ENCODE measurements at regions not wholly inside any gene's neighbourhood (a gene's known extent, or its start where the extent isn't known, plus 50 kb on each side); places are given as distances from the start of the nearest gene placed in this dataset.

- peak; percentile 61 to 81; a peak in 4 of 6 replicates for ATAC-seq
- peaks cover 14% of the 10 kb centered on the region; the same call in 2 of the 3 replicates for H3K4me1 ChIP-seq
- ChIA-PET POLR2A (interaction anchor here (0.6 kb wide), 1 partner anchor 122 kb away, joined by 3 read pairs; no protein-coding TSS in a partner anchor), CTCF (interaction anchor here (0.9 to 2.0 kb wide), 4 partner anchors 12 to 28 kb away, joined by 3 to 5 read pairs (median 4); no protein-coding TSS in a partner anchor)
- H3K4me2 ChIP-seq: peak overlapping the region; percentile 59
- peak in 1 of 2 experiments; percentile 6 for DNase-seq (ENCODE audit: low read depth in 1 of 2, low spot score in 1 of 2)
- no peak for TF ChIP-seq CEBPB (IDR thresholded peaks at IDR 0.05)
- TF ChIP-seq JUN (IDR thresholded peaks at IDR 0.05): no peak
- no peak for TF ChIP-seq MAZ (IDR thresholded peaks at IDR 0.05; ENCODE audit: borderline replicate concordance, low read depth, low read length)
- TF ChIP-seq SREBF2 (IDR thresholded peaks at IDR 0.05): no peak
- TF ChIP-seq NR3C1 (IDR thresholded peaks at IDR 0.05): no peak
- no peak for TF ChIP-seq ZC3H11A (IDR thresholded peaks at IDR 0.05)
- no peak for TF ChIP-seq ELK1 (IDR thresholded peaks at IDR 0.05; ENCODE audit: low read depth, low read length)
- no peak for TF ChIP-seq PHF8 (IDR thresholded peaks at IDR 0.05; ENCODE audit: borderline replicate concordance, low read depth)
- no peak for TF ChIP-seq MAX (IDR thresholded peaks at IDR 0.05)
- 73% methylated on average over 6 of the region's 6 CpGs for WGBS (ENCODE audit: missing lambda C conversion rate)
- H3K27ac ChIP-seq: 0 out of 6 replicates have a peak overlapping the region, but pooled peaks have one; percentile 4 to 13
- no peak overlapping the region for H3K4me3 ChIP-seq
- no peaks in the 10 kb centered on the region for H3K9me3 ChIP-seq
- FAIRE-seq: no peak
Measured at GRCh38 chr5:126369995-126370731, 53.0 kb upstream of the GRAMD2B start.

GRCh38 chr5:126370796-126371718 lies 52.2 kb upstream of the GRAMD2B start:
- POLR2A ChIA-PET: no interaction called here
- H3K4me3 ChIP-seq: peak overlapping the region; percentile 2; the same call in 1 of the 3 replicates
- peak overlapping the region; percentile 43 to 74; a peak in 3 of 6 replicates for H3K27ac ChIP-seq
- CTCF ChIA-PET: interaction anchor here (2.0 kb wide), 1 partner anchor 15 kb away, joined by 4 read pairs; no protein-coding TSS in a partner anchor
- peak; percentile 97 for FAIRE-seq
- H3K9me3 ChIP-seq: no peaks in the 10 kb centered on the region
- TF ChIP-seq FOSL2 (IDR thresholded peaks at IDR 0.05) (no peak), FOSL2 (CRISPR knock-in tag; IDR thresholded peaks at IDR 0.05) (no peak), NR3C1 (IDR thresholded peaks at IDR 0.05) (no peak), HDAC2 (IDR thresholded peaks at IDR 0.05) (no peak), ESRRA (IDR thresholded peaks at IDR 0.05; ENCODE audit: borderline replicate concordance, low read length) (no peak), ZC3H11A (IDR thresholded peaks at IDR 0.05) (no peak), GATA3 (IDR thresholded peaks at IDR 0.05; ENCODE audit: borderline replicate concordance) (no peak), POLR2A (IDR thresholded peaks at IDR 0.05; ENCODE audit: low read length) (no peak), EHMT2 (IDR thresholded peaks at IDR 0.05; ENCODE audit: low read depth) (no peak)
- H3K4me1 ChIP-seq: peaks cover 14% of the 10 kb centered on the region; the same call in 2 of the 3 replicates
- ATAC-seq: peak; percentile 80 to 86
- WGBS (ENCODE audit: missing lambda C conversion rate): 60% methylated on average over 12 of the region's 12 CpGs
- H3K4me2 ChIP-seq: peak overlapping the region; percentile 59
- DNase-seq (ENCODE audit: low read depth in 1 of 2, low spot score in 1 of 2): peak; percentile 21 to 35

GRCh38 chr5:126373375-126374108 lies 49.7 kb upstream of the GRAMD2B start:
- POLR2A ChIA-PET: no interaction called here
- DNase-seq (ENCODE audit: low read depth in 1 of 2, low spot score in 1 of 2) (no peak), FAIRE-seq (no peak), ATAC-seq (no peak)
- no peak overlapping the region for H3K4me2 ChIP-seq
- CTCF ChIA-PET: no interaction called here
- no peak overlapping the region for H3K27ac ChIP-seq
- H3K4me1 ChIP-seq: peaks cover 14% of the 10 kb centered on the region; the same call in 2 of the 3 replicates
- no peaks in the 10 kb centered on the region for H3K9me3 ChIP-seq
- TF ChIP-seq HDAC2 (IDR thresholded peaks at IDR 0.05) (no peak), GATA3 (IDR thresholded peaks at IDR 0.05; ENCODE audit: borderline replicate concordance) (no peak), RCOR1 (IDR thresholded peaks at IDR 0.05; ENCODE audit: low read depth, low read length) (no peak), POLR2A (IDR thresholded peaks at IDR 0.05; ENCODE audit: low read length) (no peak), CHD2 (IDR thresholded peaks at IDR 0.05; ENCODE audit: low read length, partially characterized antibody) (no peak), MAX (IDR thresholded peaks at IDR 0.05) (no peak), MAFK (IDR thresholded peaks at IDR 0.05; ENCODE audit: partially characterized antibody) (no peak), KDM1A (IDR thresholded peaks at IDR 0.05; ENCODE audit: low read depth) (no peak), RNF2 (IDR thresholded peaks at IDR 0.05; ENCODE audit: borderline replicate concordance, low read depth) (no peak), SREBF2 (IDR thresholded peaks at IDR 0.05) (no peak)
- WGBS (ENCODE audit: missing lambda C conversion rate): 81% methylated on average over 3 of the region's 3 CpGs
- H3K4me3 ChIP-seq: no peak overlapping the region
